SK-N-MC (cell line): ENCODE measurements at regions not wholly inside any gene's neighbourhood (a gene's known extent, or its start where the extent isn't known, plus 50 kb on each side); places are given as distances from the start of the nearest gene placed in this dataset.

Experiments used
- EZH2 ChIP-seq: fragments of 200-600 bp; sonication (generic); IDR thresholded peaks from one replicate; pipeline ENCODE4 v1.6.1; 2017; ENCODE audit warnings: antibody characterized with exemption
- POLR2AphosphoS5 ChIP-seq: IDR thresholded peaks from 2 replicates; pipeline ENCODE4 v1.6.1; 2012; ENCODE audit warnings: mild to moderate bottlenecking, low read depth, low read length, borderline replicate concordance

- no peak for TF ChIP-seq EZH2
- TF ChIP-seq POLR2AphosphoS5 = no peak
Measured at GRCh38 chr2:193895226-193895625, 1700.5 kb upstream of the TMEFF2 start.
